CD14-positive monocyte (primary cell): ENCODE measurements at regions not wholly inside any gene's neighbourhood (a gene's known extent, or its start where the extent isn't known, plus 50 kb on each side); places are given as distances from the start of the nearest gene placed in this dataset.

Source experiments
- DNase-seq, 3 donors: peaks; one replicate each; pipeline ENCODE4 v3.0.0-alpha.2; 2011 to 2022
- H2AFZ ChIP-seq: 2 replicates; pipeline ENCODE4 v1.6.0; 2012; ENCODE audit warnings: mild to moderate bottlenecking, low read depth, low read length, inconsistent platforms; ENCODE audit not compliant: insufficient read depth, poor library complexity, severe bottlenecking
- H3K27ac ChIP-seq, 2 donors: 1 replicate in 1 of 2; 2 replicates in 1 of 2; pipeline ENCODE4 v1.5.1; 2012 to 2013; ENCODE audit warnings: low read length in 2 of 2, control low read depth in 1 of 2, inconsistent platforms in 1 of 2, low read depth in 1 of 2, mild to moderate bottlenecking in 1 of 2
- H3K27me3 ChIP-seq, 2 donors: one replicate each; pipeline versions ENCODE4 v1.6.0 to v1.6.1; 2011 to 2013; ENCODE audit warnings: low read length in 2 of 2; ENCODE audit not compliant: control insufficient read depth in 2 of 2, insufficient read depth in 2 of 2
- H3K36me3 ChIP-seq, 2 donors: replicated peaks in 1 of 2; 1 replicate in 1 of 2; 2 replicates in 1 of 2; pipeline versions ENCODE4 v1.5.1 to v1.6.1; 2012 to 2013; ENCODE audit warnings: low read length in 2 of 2, control low read depth in 1 of 2, inconsistent platforms in 1 of 2, mild to moderate bottlenecking in 1 of 2; ENCODE audit not compliant: insufficient read depth in 2 of 2, control insufficient read depth in 1 of 2
- H3K4me1 ChIP-seq, 2 donors: 1 replicate in 1 of 2; 2 replicates in 1 of 2; pipeline versions ENCODE4 v1.5.1 to v1.6.1; 2012 to 2013; ENCODE audit warnings: low read length in 2 of 2, control low read depth in 1 of 2, inconsistent platforms in 1 of 2, mild to moderate bottlenecking in 1 of 2, moderate library complexity in 1 of 2; ENCODE audit not compliant: insufficient read depth in 2 of 2, control insufficient read depth in 1 of 2
- H3K4me2 ChIP-seq: replicated peaks from 2 replicates; pipeline ENCODE3; 2012; ENCODE audit warnings: low read length, moderate library complexity, mild to moderate bottlenecking; ENCODE audit not compliant: poor library complexity, severe bottlenecking; ENCODE audit errors: extremely low read depth
- H3K4me3 ChIP-seq, 3 experiments: fragments of 200-600 bp in 1 of 3; sonication (generic) in 1 of 3; replicated peaks in 1 of 3; 1 replicate in 2 of 3; 2 replicates in 1 of 3; pipeline ENCODE4 v1.5.1; 2011 to 2013; ENCODE audit warnings: low read length in 3 of 3, mild to moderate bottlenecking in 3 of 3, control low read depth in 2 of 3, low read depth in 2 of 3, inconsistent platforms in 1 of 3, moderate library complexity in 1 of 3
- H3K79me2 ChIP-seq: 2 replicates; pipeline ENCODE4 v1.6.0; 2012; ENCODE audit warnings: mild to moderate bottlenecking, control low read depth, inconsistent platforms, low read length, moderate library complexity; ENCODE audit not compliant: insufficient read depth
- H3K9ac ChIP-seq: 2 replicates; pipeline ENCODE4 v1.6.0; 2017; ENCODE audit warnings: low read length, mild to moderate bottlenecking; ENCODE audit not compliant: insufficient read depth, poor library complexity, severe bottlenecking
- H3K9me3 ChIP-seq, 2 donors: replicated peaks in 1 of 2; 1 replicate in 1 of 2; 2 replicates in 1 of 2; pipeline versions ENCODE4 v1.5.1 to v1.6.1; 2012 to 2013; ENCODE audit warnings: low read length in 2 of 2, control low read depth in 1 of 2; ENCODE audit not compliant: control insufficient read depth in 1 of 2, insufficient read depth in 1 of 2
- H4K20me1 ChIP-seq: 2 replicates; pipeline ENCODE4 v1.6.0; 2012; ENCODE audit warnings: mild to moderate bottlenecking, low read length, control low read depth, moderate library complexity; ENCODE audit not compliant: insufficient read depth
- H3K27ac Mint-ChIP-seq, 7 donors: one replicate each; pipeline ENCODE4 v1.8.0; 2020; ENCODE audit warnings: mild to moderate bottlenecking in 7 of 7, mixed read lengths in 7 of 7, moderate library complexity in 6 of 7, inconsistent platforms in 2 of 7
- H3K27me3 Mint-ChIP-seq, 3 donors: one replicate each; pipeline ENCODE4 v1.8.0; 2021 to 2022; ENCODE audit warnings: low read depth in 3 of 3, mild to moderate bottlenecking in 3 of 3, mixed read lengths in 3 of 3, moderate library complexity in 3 of 3, inconsistent platforms in 1 of 3
- H3K36me3 Mint-ChIP-seq, 2 donors: one replicate each; pipeline ENCODE4 v1.8.0; 2020; ENCODE audit warnings: mixed read lengths in 2 of 2, inconsistent platforms in 1 of 2, mild to moderate bottlenecking in 1 of 2
- H3K4me1 Mint-ChIP-seq: one replicate; pipeline ENCODE4 v1.8.0; 2020; ENCODE audit warnings: mild to moderate bottlenecking, mixed read lengths
- H3K4me3 Mint-ChIP-seq, 2 donors: one replicate each; pipeline ENCODE4 v1.8.0; 2020; ENCODE audit warnings: mild to moderate bottlenecking in 2 of 2, mixed read lengths in 2 of 2, moderate library complexity in 1 of 2
- H3K9me3 Mint-ChIP-seq, 7 donors: one replicate each; pipeline ENCODE4 v1.8.0; 2020 to 2022; ENCODE audit warnings: mixed read lengths in 7 of 7, mild to moderate bottlenecking in 6 of 7, moderate library complexity in 6 of 7, inconsistent platforms in 2 of 7
- CTCF ChIP-seq: fragments of 200-600 bp; IDR thresholded peaks from one replicate; pipeline ENCODE4 v1.8.0; 2022; ENCODE audit warnings: antibody characterized with exemption, mild to moderate bottlenecking
- WGBS: methylation state at CpG from one replicate; pipeline ENCODE4 v1.1.5; 2013; ENCODE audit warnings: missing lambda C conversion rate; ENCODE audit not compliant: insufficient coverage; 5-methylcytosine and 5-hydroxymethylcytosine counted together
- intact Hi-C, 2 donors: fragments of 100-400 bp; cut with micrococcal nuclease; formaldehyde crosslinking; loops; one replicate each; pipeline versions ENCODE4 v1.15.0 to v1.15.1; 2023

GRCh38 chr3:168186293-168186983 is 90.7 kb upstream of the GOLIM4 start:
- Mint-ChIP-seq H3K9me3 (no peaks in the 10 kb centered on the region), H3K27ac (no peak overlapping the region), H3K4me3 (no peak overlapping the region), H3K27me3 (peaks cover 0 to 2% (median 0%) of the 10 kb centered on the region in 3 donors), H3K36me3 (no peaks in the 10 kb centered on the region), H3K4me1 (no peaks in the 10 kb centered on the region)
- no peak for DNase-seq
- Histone ChIP-seq H3K4me3 (no peak overlapping the region), H4K20me1 (no peaks in the 10 kb centered on the region), H3K27ac (no peak overlapping the region), H3K27me3 (no peaks in the 10 kb centered on the region), H3K36me3 (no peaks in the 10 kb centered on the region), H3K9me3 (no peaks in the 10 kb centered on the region), H3K9ac (no peak overlapping the region), H2AFZ (no peak overlapping the region), H3K4me2 (no peak overlapping the region), H3K79me2 (no peaks in the 10 kb centered on the region), H3K4me1 (no peaks in the 10 kb centered on the region)
- WGBS, result no CpG with 5 or more reads among the region's 5 CpGs
- intact Hi-C loops, result no loop called here
- no peak for TF ChIP-seq CTCF

- H4K20me1 ChIP-seq, result no peaks in the 10 kb centered on the region
- no peaks in the 10 kb centered on the region for H3K36me3 Mint-ChIP-seq
- no peak for TF ChIP-seq CTCF
- H3K4me3 ChIP-seq, result no peak overlapping the region
- H3K9me3 ChIP-seq, result no peaks in the 10 kb centered on the region
- WGBS, result no CpG with 5 or more reads among the region's 1 CpG
- H3K79me2 ChIP-seq, result no peaks in the 10 kb centered on the region
- no peak overlapping the region for H3K9ac ChIP-seq
- no peak overlapping the region for H2AFZ ChIP-seq
- no peaks in the 10 kb centered on the region for H3K4me1 Mint-ChIP-seq
- H3K27me3 ChIP-seq, result no peaks in the 10 kb centered on the region
- H3K27ac Mint-ChIP-seq, result no peak overlapping the region
- no peak overlapping the region for H3K4me2 ChIP-seq
- intact Hi-C loops, result no loop called here
- H3K4me3 Mint-ChIP-seq, result no peak overlapping the region
- peaks cover 0 to 1% (median 0%) of the 10 kb centered on the region in 3 donors for H3K27me3 Mint-ChIP-seq
- no peaks in the 10 kb centered on the region for H3K36me3 ChIP-seq
- no peaks in the 10 kb centered on the region for H3K4me1 ChIP-seq
- no peak for DNase-seq
- H3K27ac ChIP-seq, result no peak overlapping the region
- no peaks in the 10 kb centered on the region for H3K9me3 Mint-ChIP-seq
Observed at GRCh38 chr3:168183774-168184173, 88.0 kb upstream of the GOLIM4 start.
